Endothelial cell of umbilical vein (primary cell): ENCODE measurements at regions not wholly inside any gene's neighbourhood (a gene's known extent, or its start where the extent isn't known, plus 50 kb on each side); places are given as distances from the start of the nearest gene placed in this dataset.

Experiments
- BruUV-seq: library from RNA; stranded (reverse); fragments of 400-500 nt; replicated peaks from 2 replicates; lab custom pipeline; 2021; lab: Mats Ljungman, UMichigan
- CTCF ChIA-PET: fragments of 300-600, 350-600 bp; sonication (Branson Sonifier 250); formaldehyde crosslinking; loops from one replicate; lab custom pipeline; 2021; ENCODE audit warnings: antibody characterized with exemption, inconsistent platforms; lab: Charles Lee
- POLR2A ChIA-PET: fragments of 300-600, 350-600 bp; sonication (Branson Sonifier 250); formaldehyde crosslinking; loops from one replicate; lab custom pipeline; 2021; ENCODE audit warnings: antibody characterized with exemption, inconsistent platforms; lab: Charles Lee
- DNase-seq: peaks from one replicate; pipeline ENCODE4 v3.0.0-alpha.2; 2011; ENCODE audit warnings: low read depth, low spot score
- FAIRE-seq: peaks from 2 replicates; lab custom pipeline; 2011; peaks lifted over from hg19 to GRCh38; lab: Jason Lieb, UNC
- H2AFZ ChIP-seq: 2 replicates; pipeline ENCODE4 v1.6.0; 2012; ENCODE audit warnings: low read depth, low read length, control low read depth, inconsistent platforms
- H3K27ac ChIP-seq: 2 replicates; pipeline ENCODE4 v1.5.1; 2011; ENCODE audit warnings: low read depth, mild to moderate bottlenecking, control low read depth, low read length, moderate library complexity; ENCODE audit not compliant: insufficient read depth
- H3K27me3 ChIP-seq, 2 experiments: 2 replicates each; pipeline versions ENCODE4 v1.6.0 to v1.6.1; 2011; ENCODE audit warnings: low read length in 2 of 2, mixed read lengths in 1 of 2; ENCODE audit not compliant: control insufficient read depth in 2 of 2, insufficient read depth in 2 of 2
- H3K36me3 ChIP-seq, 2 experiments: 2 replicates in 1 of 2; 3 replicates in 1 of 2; pipeline ENCODE4 v1.5.1; 2011; ENCODE audit warnings: low read length in 2 of 2, mild to moderate bottlenecking in 1 of 2, moderate library complexity in 1 of 2; ENCODE audit not compliant: control insufficient read depth in 2 of 2, insufficient read depth in 2 of 2; ENCODE audit errors: extremely low read depth in 1 of 2
- H3K4me1 ChIP-seq: 3 replicates; pipeline ENCODE4 v1.5.1; 2011; ENCODE audit warnings: mild to moderate bottlenecking, low read length; ENCODE audit not compliant: control insufficient read depth, insufficient read depth; ENCODE audit errors: extremely low read depth
- H3K4me2 ChIP-seq: 2 replicates; pipeline ENCODE4 v1.6.1; 2011; ENCODE audit warnings: low read length, control low read depth, mixed read lengths; ENCODE audit not compliant: insufficient read depth
- H3K4me3 ChIP-seq, 3 experiments: fragments of 200-600 bp in 1 of 3; sonication (generic), shearing (Covaris generic) in 1 of 3; replicated peaks in 1 of 3; 2 replicates each; pipeline ENCODE4 v1.5.1; 2011 to 2016; ENCODE audit warnings: control low read depth in 3 of 3, low read length in 3 of 3, mild to moderate bottlenecking in 2 of 3, inconsistent platforms in 1 of 3, low read depth in 1 of 3, moderate library complexity in 1 of 3; ENCODE audit not compliant: insufficient read depth in 1 of 3
- H3K79me2 ChIP-seq: 2 replicates; pipeline ENCODE4 v1.6.0; 2012; ENCODE audit warnings: low read length, inconsistent platforms; ENCODE audit not compliant: control insufficient read depth, insufficient read depth
- H3K9ac ChIP-seq: replicated peaks from 2 replicates; pipeline ENCODE3; 2011; ENCODE audit warnings: low read length, control low read depth; ENCODE audit not compliant: insufficient read depth; ENCODE audit errors: extremely low read depth
- H3K9me1 ChIP-seq: replicated peaks from 3 replicates; pipeline ENCODE4 v1.6.0; 2011; ENCODE audit warnings: mild to moderate bottlenecking, low read length; ENCODE audit not compliant: control insufficient read depth, insufficient read depth; ENCODE audit errors: extremely low read depth
- H3K9me3 ChIP-seq: replicated peaks from 2 replicates; pipeline ENCODE4 v1.5.1; 2012; ENCODE audit warnings: low read length, inconsistent platforms; ENCODE audit not compliant: control insufficient read depth, insufficient read depth
- H4K20me1 ChIP-seq: replicated peaks from 2 replicates; pipeline ENCODE3; 2011; ENCODE audit warnings: mild to moderate bottlenecking, low read length; ENCODE audit not compliant: control insufficient read depth, insufficient read depth; ENCODE audit errors: extremely low read depth
- EZH2 ChIP-seq: IDR thresholded peaks from 2 replicates; pipeline ENCODE4 v1.6.1; 2012; ENCODE audit warnings: borderline replicate concordance, low read depth, mild to moderate bottlenecking, moderate library complexity, low read length, inconsistent platforms; ENCODE audit not compliant: severe bottlenecking
- FOS ChIP-seq: IDR thresholded peaks from 2 replicates; pipeline ENCODE4 v1.6.1; 2011; ENCODE audit warnings: mild to moderate bottlenecking, low read length, moderate library complexity, borderline replicate concordance; ENCODE audit not compliant: insufficient read depth
- GATA2 ChIP-seq: IDR thresholded peaks from 2 replicates; pipeline ENCODE4 v1.7.0; 2011; ENCODE audit warnings: low read depth, mild to moderate bottlenecking, moderate library complexity, mixed read lengths, low read length; ENCODE audit not compliant: insufficient read length, insufficient read depth
- JUN ChIP-seq: IDR thresholded peaks from 2 replicates; pipeline ENCODE4 v1.6.1; 2011; ENCODE audit warnings: borderline replicate concordance, low read depth; ENCODE audit not compliant: insufficient read length, insufficient read depth
- MYC ChIP-seq: IDR thresholded peaks from one replicate; pipeline ENCODE4 v1.6.1; 2011; ENCODE audit warnings: mild to moderate bottlenecking, low read depth, low read length
- POLR2A ChIP-seq: IDR thresholded peaks from 2 replicates; pipeline ENCODE4 v1.6.1; 2012; ENCODE audit warnings: low read depth, mild to moderate bottlenecking, control low read depth, low read length
- POLR2AphosphoS5 ChIP-seq: IDR thresholded peaks from 2 replicates; pipeline ENCODE4 v1.6.1; 2012; ENCODE audit warnings: low read depth, mild to moderate bottlenecking, control low read depth, low read length, moderate library complexity; ENCODE audit not compliant: insufficient read depth
- dilution Hi-C: fragments of 300-500 bp; cut with MboI; formaldehyde crosslinking; loops from one replicate; pipeline ENCODE4 v1.15.0; 2019; ENCODE audit warnings: low sequenced_read_pairs; ENCODE audit not compliant: extremely low pct_ligation_motif_present
- intact Hi-C: fragments of 100-400 bp; cut with micrococcal nuclease; formaldehyde crosslinking; loops from one replicate; pipeline ENCODE4 v1.10.0; 2022
- TF ChIP-seq, protein P1 (sequence below): IDR thresholded peaks from 2 replicates; pipeline ENCODE4 v1.6.1; 2011; ENCODE audit not compliant: insufficient read depth, insufficient read length
- TF ChIP-seq, protein P2 (sequence below), 2 donors: IDR thresholded peaks; 1 replicate in 1 of 2; 2 replicates in 1 of 2; pipeline ENCODE4 v1.5.1; 2011; ENCODE audit warnings: low read length in 2 of 2, mild to moderate bottlenecking in 2 of 2, moderate library complexity in 2 of 2, control low read depth in 1 of 2, inconsistent platforms in 1 of 2, low read depth in 1 of 2; ENCODE audit not compliant: insufficient read depth in 1 of 2; ENCODE audit errors: extremely low read depth in 1 of 2

DNA sequence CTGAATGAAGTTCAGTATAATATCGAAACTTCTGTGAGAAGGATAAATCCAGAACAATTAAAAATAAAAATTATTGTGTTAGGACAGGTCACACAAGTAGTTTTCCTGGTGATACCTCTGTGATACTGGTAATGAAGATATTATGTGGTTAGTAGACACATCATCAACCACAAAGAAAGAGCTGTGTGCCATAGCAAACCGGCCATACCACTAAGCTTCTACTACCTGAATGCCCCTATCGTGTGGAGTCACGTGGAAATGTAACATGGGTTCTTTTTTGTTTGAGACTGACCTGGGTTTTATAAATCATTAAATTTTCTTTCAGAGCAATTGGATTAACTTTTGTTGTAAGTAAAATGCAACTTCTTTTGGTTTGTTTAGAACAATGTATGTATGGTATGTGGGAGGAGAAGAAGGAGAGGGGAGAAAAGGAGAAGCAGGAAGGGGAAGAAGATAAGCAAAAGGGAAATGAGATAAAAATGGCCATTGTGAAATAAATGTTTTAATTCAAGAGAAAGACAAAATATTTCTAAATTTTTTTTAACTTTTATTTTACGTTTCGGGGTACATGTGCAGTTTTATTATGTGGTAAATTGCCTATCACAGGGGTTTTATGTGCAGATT lies 58.2 kb upstream of the LRRC8B start:
- BruUV-seq = no TSS peak
- intact Hi-C loops (no loop called here), dilution Hi-C loops (no loop called here)
- H3K9ac ChIP-seq = no peak overlapping the region
- H3K79me2 ChIP-seq = no peaks in the 10 kb centered on the region
- no peak for DNase-seq
- H3K4me3 ChIP-seq = no peak overlapping the region
- FAIRE-seq = no peak
- TF ChIP-seq, protein P1, sequence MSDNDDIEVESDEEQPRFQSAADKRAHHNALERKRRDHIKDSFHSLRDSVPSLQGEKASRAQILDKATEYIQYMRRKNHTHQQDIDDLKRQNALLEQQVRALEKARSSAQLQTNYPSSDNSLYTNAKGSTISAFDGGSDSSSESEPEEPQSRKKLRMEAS = no peak
- no peak for TF ChIP-seq POLR2AphosphoS5
- TF ChIP-seq EZH2 = no peak
- no peak for TF ChIP-seq MYC
- H3K9me1 ChIP-seq = no peaks in the 10 kb centered on the region
- H3K27me3 ChIP-seq = peaks cover 3 to 6% of the 10 kb centered on the region in 2 experiments
- H3K4me2 ChIP-seq = peak overlapping the region; percentile 24
- H3K36me3 ChIP-seq = no peaks in the 10 kb centered on the region
- H3K27ac ChIP-seq = no peak overlapping the region
- no peak overlapping the region for H2AFZ ChIP-seq
- peaks cover 12% of the 10 kb centered on the region for H3K4me1 ChIP-seq
- H3K9me3 ChIP-seq = no peaks in the 10 kb centered on the region
- ChIA-PET POLR2A (no interaction called here), CTCF (interaction anchor here (1.1 kb wide), 1 partner anchor 132 kb away, joined by 3 read pairs; no protein-coding TSS in a partner anchor)
- no peaks in the 10 kb centered on the region for H4K20me1 ChIP-seq

DNA sequence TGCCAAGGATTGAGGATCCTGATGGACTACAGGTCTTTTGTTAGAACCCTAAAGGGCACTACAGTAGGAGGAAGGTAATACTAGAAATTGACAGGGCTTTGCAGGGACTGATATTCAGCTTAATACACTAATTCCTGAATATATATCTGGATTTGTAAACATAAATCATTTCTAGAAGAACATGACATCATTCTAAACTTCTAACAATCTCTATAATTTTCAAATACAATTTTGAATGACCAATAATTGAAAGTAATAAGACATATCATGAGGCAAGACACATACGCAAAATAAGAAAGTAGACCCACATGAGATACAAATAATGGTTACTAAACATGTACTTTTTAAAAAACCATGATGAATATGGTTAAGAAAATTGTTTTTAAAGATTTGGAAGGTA lies 52.4 kb upstream of the LRRC8B start:
- CTCF ChIA-PET = interaction anchor here (1.6 kb wide), 1 partner anchor 12 kb away, joined by 5 read pairs; no protein-coding TSS in a partner anchor
- POLR2A ChIA-PET = no interaction called here
- no peaks in the 10 kb centered on the region for H3K9me3 ChIP-seq

More for the DNA sequence above, 52.4 kb upstream of the LRRC8B start:
- H3K36me3 ChIP-seq = no peaks in the 10 kb centered on the region
- no peaks in the 10 kb centered on the region for H3K9me1 ChIP-seq
- intact Hi-C loops = no loop called here
- DNase-seq (no peak), FAIRE-seq (no peak)
- no peak overlapping the region for H3K4me2 ChIP-seq
- no peaks in the 10 kb centered on the region for H4K20me1 ChIP-seq
- no peak overlapping the region for H3K4me3 ChIP-seq
- no peak overlapping the region for H2AFZ ChIP-seq
- peaks cover 4 to 16% of the 10 kb centered on the region in 2 experiments for H3K27me3 ChIP-seq
- H3K4me1 ChIP-seq = peaks cover 2% of the 10 kb centered on the region
- BruUV-seq = no TSS peak
- no peaks in the 10 kb centered on the region for H3K79me2 ChIP-seq
- no peak overlapping the region for H3K27ac ChIP-seq
- dilution Hi-C loops = no loop called here
- TF ChIP-seq EZH2 = no peak
- TF ChIP-seq JUN = no peak
- TF ChIP-seq FOS = no peak
- no peak for TF ChIP-seq POLR2AphosphoS5
- TF ChIP-seq, protein P2, sequence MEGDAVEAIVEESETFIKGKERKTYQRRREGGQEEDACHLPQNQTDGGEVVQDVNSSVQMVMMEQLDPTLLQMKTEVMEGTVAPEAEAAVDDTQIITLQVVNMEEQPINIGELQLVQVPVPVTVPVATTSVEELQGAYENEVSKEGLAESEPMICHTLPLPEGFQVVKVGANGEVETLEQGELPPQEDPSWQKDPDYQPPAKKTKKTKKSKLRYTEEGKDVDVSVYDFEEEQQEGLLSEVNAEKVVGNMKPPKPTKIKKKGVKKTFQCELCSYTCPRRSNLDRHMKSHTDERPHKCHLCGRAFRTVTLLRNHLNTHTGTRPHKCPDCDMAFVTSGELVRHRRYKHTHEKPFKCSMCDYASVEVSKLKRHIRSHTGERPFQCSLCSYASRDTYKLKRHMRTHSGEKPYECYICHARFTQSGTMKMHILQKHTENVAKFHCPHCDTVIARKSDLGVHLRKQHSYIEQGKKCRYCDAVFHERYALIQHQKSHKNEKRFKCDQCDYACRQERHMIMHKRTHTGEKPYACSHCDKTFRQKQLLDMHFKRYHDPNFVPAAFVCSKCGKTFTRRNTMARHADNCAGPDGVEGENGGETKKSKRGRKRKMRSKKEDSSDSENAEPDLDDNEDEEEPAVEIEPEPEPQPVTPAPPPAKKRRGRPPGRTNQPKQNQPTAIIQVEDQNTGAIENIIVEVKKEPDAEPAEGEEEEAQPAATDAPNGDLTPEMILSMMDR (IDR thresholded peaks at IDR 0.05; ENCODE audit: extremely low read depth in 1 of 2, insufficient read depth in 1 of 2, low read depth in 1 of 2, low read length in 2 of 2) = no peak
- no peak for TF ChIP-seq GATA2
- TF ChIP-seq MYC = no peak
- TF ChIP-seq POLR2A = no peak
- TF ChIP-seq, protein P1 = no peak
- no peak overlapping the region for H3K9ac ChIP-seq
